Lower leg skin (tissue), 4 donors: ENCODE measurements at regions not wholly inside any gene's neighbourhood (a gene's known extent, or its start where the extent isn't known, plus 50 kb on each side); places are given as distances from the start of the nearest gene placed in this dataset.

ENCODE experiments used
- DNase-seq, 2 donors: peaks; one replicate each; pipeline ENCODE4 v3.0.0-alpha.2; 2019; ENCODE audit warnings: low spot score in 2 of 2
- H3K4me3 ChIP-seq: fragments of 200-600 bp; sonication (generic); 2 replicates; pipeline ENCODE4 v1.5.1; 2017; ENCODE audit warnings: mild to moderate bottlenecking, low read depth; ENCODE audit not compliant: poor library complexity, severe bottlenecking
- CTCF ChIP-seq, 3 donors: fragments of 450-650 bp; IDR thresholded peaks; one replicate each; pipeline ENCODE4 v1.5.1; 2016; ENCODE audit warnings: antibody characterized with exemption in 3 of 3, mild to moderate bottlenecking in 3 of 3, moderate library complexity in 2 of 3
- POLR2A ChIP-seq, 2 donors: fragments of 450-650 bp; IDR thresholded peaks; one replicate each; pipeline ENCODE4 v1.6.1; 2016 to 2017; ENCODE audit warnings: antibody characterized with exemption in 2 of 2, mild to moderate bottlenecking in 1 of 2, moderate library complexity in 1 of 2
- WGBS, 2 donors: methylation state at CpG; one replicate each; pipeline ENCODE4 v1.1.5; 2018; 5-methylcytosine and 5-hydroxymethylcytosine counted together
- intact Hi-C: fragments of 100-400 bp; cut with DNase I; formaldehyde crosslinking; loops from one replicate; pipeline ENCODE4 v1.15.0; 2023; ENCODE audit warnings: low total_unique reads

GRCh38 chr12:86662464-86662863, 406.3 kb upstream of the MGAT4C start:
- H3K4me3 ChIP-seq = no peak overlapping the region
- DNase-seq = no peak
- WGBS, 2 donors = 49 to 56% methylated on average over 1 of the region's 1 CpG
- intact Hi-C loops = no loop called here
- no peak for TF ChIP-seq POLR2A (IDR thresholded peaks at IDR 0.05)
- no peak for TF ChIP-seq CTCF (IDR thresholded peaks at IDR 0.05)

GRCh38 chr12:86660488-86661147, 404.4 kb upstream of the MGAT4C start:
- H3K4me3 ChIP-seq = no peak overlapping the region
- no peak for DNase-seq
- intact Hi-C loops = no loop called here
- TF ChIP-seq CTCF (IDR thresholded peaks at IDR 0.05) (no peak), POLR2A (IDR thresholded peaks at IDR 0.05) (no peak)
- 38 to 39% methylated on average over 1 of the region's 1 CpG for WGBS, 2 donors

- TF ChIP-seq CTCF (IDR thresholded peaks at IDR 0.05) (no peak), POLR2A (IDR thresholded peaks at IDR 0.05) (no peak)
- WGBS, 2 donors = 81 to 83% methylated on average over 2 of the region's 2 CpGs
- intact Hi-C loops = no loop called here
- no peak for DNase-seq
- H3K4me3 ChIP-seq = no peak overlapping the region
Measured at GRCh38 chr12:86659985-86660384, 403.8 kb upstream of the MGAT4C start.

GRCh38 chr12:86658303-86658702, 402.1 kb upstream of the MGAT4C start:
- no peak overlapping the region for H3K4me3 ChIP-seq
- intact Hi-C loops = no loop called here
- TF ChIP-seq CTCF (IDR thresholded peaks at IDR 0.05) (no peak), POLR2A (IDR thresholded peaks at IDR 0.05) (no peak)
- no peak for DNase-seq

GRCh38 chr12:86647800-86648199, 391.6 kb upstream of the MGAT4C start:
- intact Hi-C loops = no loop called here
- WGBS, 2 donors = 72 to 75% methylated on average over 2 of the region's 2 CpGs
- H3K4me3 ChIP-seq = no peak overlapping the region
- no peak for DNase-seq
- TF ChIP-seq POLR2A (IDR thresholded peaks at IDR 0.05) (no peak), CTCF (IDR thresholded peaks at IDR 0.05) (no peak)
